Ovary (tissue), 7 donors: ENCODE measurements at regions not wholly inside any gene's neighbourhood (a gene's known extent, or its start where the extent isn't known, plus 50 kb on each side); places are given as distances from the start of the nearest gene placed in this dataset.
"Not testable (repeated sequence)": the region's sequence is repeated elsewhere in the genome, so short reads cannot be mapped to it uniquely, and the experiment has no call there.

Experiments used
- DNase-seq, 5 donors: peaks; one replicate each; pipeline ENCODE4 v3.0.0-alpha.2; 2019 to 2020
- H3K27ac ChIP-seq, 2 donors: fragments of 200-600 bp; one replicate each; pipeline versions ENCODE4 v1.5.1 to v1.8.0; 2019 to 2022
- H3K27me3 ChIP-seq: fragments of 200-600 bp; one replicate; pipeline ENCODE4 v1.8.0; 2022
- H3K36me3 ChIP-seq: fragments of 200-600 bp; sonication (generic); one replicate; pipeline ENCODE4 v1.5.1; 2019
- H3K4me1 ChIP-seq: one replicate; pipeline ENCODE4 v1.8.1; 2013; ENCODE audit warnings: mild to moderate bottlenecking, moderate library complexity; ENCODE audit not compliant: insufficient read depth
- H3K4me3 ChIP-seq: fragments of 200-600 bp; sonication (generic); one replicate; pipeline ENCODE4 v1.5.1; 2017
- H3K9me3 ChIP-seq, 2 donors: fragments of 200-600 bp in 1 of 2; sonication (generic) in 1 of 2; one replicate each; pipeline versions ENCODE4 v1.5.1 to v1.8.1; 2013 to 2019; ENCODE audit warnings: mild to moderate bottlenecking in 1 of 2, moderate library complexity in 1 of 2
- CTCF ChIP-seq, 3 donors: fragments of 450-650 bp in 2 of 3; fragments of 200-600 bp in 1 of 3; IDR thresholded peaks; one replicate each; pipeline versions ENCODE4 v1.5.1 to v1.8.0; 2016 to 2022; ENCODE audit warnings: antibody characterized with exemption in 3 of 3, mild to moderate bottlenecking in 1 of 3
- EP300 ChIP-seq: sonication (generic); formaldehyde crosslinking; IDR thresholded peaks from one replicate; pipeline ENCODE4 v1.6.1; 2017; ENCODE audit warnings: antibody characterized with exemption
- POLR2A ChIP-seq: fragments of 450-650 bp; IDR thresholded peaks from one replicate; pipeline ENCODE4 v1.6.1; 2017; ENCODE audit warnings: antibody characterized with exemption, mild to moderate bottlenecking, moderate library complexity
- WGBS, 3 donors: extraction: QIAGEN DNeasy Blood & Tissue Kit in 1 of 3; methylation state at CpG; one replicate each; pipeline versions ENCODE4 v1.1.5 to v1.1.7; 2013 to 2017; 5-methylcytosine and 5-hydroxymethylcytosine counted together
- intact Hi-C, 4 donors: fragments of 100-400 bp; cut with DNase I; formaldehyde crosslinking; loops; one replicate each; pipeline versions ENCODE4 v1.11.0 to v1.15.1; 2022 to 2023
- donor health status: DM: no; HTN: no; CAD: no; lungs with moderate emphysema.
- donor health status: DM: no; HTN: no; CAD: no.
- donor health status: Bipolar disorder and iron deficiency.
- donor health status: DM: no; HTN: no; CAD: no.
- donor health status: DM: yes; HTN: yes; CAD: no.

GRCh38 chr2:67619204-67619603 is 222.1 kb downstream of the ETAA1 start:
- H3K4me1 ChIP-seq: peaks cover 2% of the 10 kb centered on the region
- H3K9me3 ChIP-seq: no peaks in the 10 kb centered on the region
- no peak overlapping the region for H3K27ac ChIP-seq
- intact Hi-C loops: loop anchor here in 1 of 4 donors (5.0 kb wide), 1 partner anchor 1072 kb away; no protein-coding TSS in a partner anchor
- H3K4me3 ChIP-seq: no peak overlapping the region
- no peaks in the 10 kb centered on the region for H3K36me3 ChIP-seq
- TF ChIP-seq POLR2A (no peak), EP300 (no peak), CTCF (IDR thresholded peaks at IDR 0.05) (no peak)
- DNase-seq: no peak
- H3K27me3 ChIP-seq: no peaks in the 10 kb centered on the region

- H3K27me3 ChIP-seq, DNase-seq, H3K4me3 ChIP-seq, H3K36me3 ChIP-seq, H3K9me3 ChIP-seq, H3K4me1 ChIP-seq, H3K27ac ChIP-seq, intact Hi-C loops: not testable (repeated sequence)
- WGBS, 3 donors: 87 to 95% (median 94%) methylated on average over 2 of the region's 2 CpGs
Measured at GRCh38 chr2:67623741-67624140, 226.6 kb downstream of the ETAA1 start.

- no peak for TF ChIP-seq CTCF (IDR thresholded peaks at IDR 0.05)
- TF ChIP-seq EP300: no peak
- no peak for TF ChIP-seq POLR2A
- no peak overlapping the region for H3K4me3 ChIP-seq
- H3K36me3 ChIP-seq: no peaks in the 10 kb centered on the region
- H3K4me1 ChIP-seq: no peaks in the 10 kb centered on the region
- no peak for DNase-seq
- H3K27ac ChIP-seq: no peak overlapping the region
- intact Hi-C loops: no loop called here
- H3K27me3 ChIP-seq: no peaks in the 10 kb centered on the region
- H3K9me3 ChIP-seq: no peaks in the 10 kb centered on the region
Measured at GRCh38 chr2:67625178-67625577, 228.0 kb downstream of the ETAA1 start.

GRCh38 chr2:67625690-67626475 is 228.8 kb downstream of the ETAA1 start:
- WGBS, 3 donors: 77 to 82% (median 79%) methylated on average over 5 of the region's 5 CpGs

More at GRCh38 chr2:67625690-67626475, 228.8 kb downstream of the ETAA1 start:
- intact Hi-C loops: no loop called here
- no peak for DNase-seq
- Histone ChIP-seq H3K4me3 (no peak overlapping the region), H3K27ac (no peak overlapping the region), H3K27me3 (no peaks in the 10 kb centered on the region), H3K4me1 (no peaks in the 10 kb centered on the region), H3K9me3 (no peaks in the 10 kb centered on the region), H3K36me3 (no peaks in the 10 kb centered on the region)
- TF ChIP-seq CTCF (IDR thresholded peaks at IDR 0.05) (no peak), POLR2A (no peak), EP300 (no peak)
